ENCODE measurements at regions not wholly inside any gene's neighbourhood (a gene's known extent, or its start where the extent isn't known, plus 50 kb on each side); places are given as distances from the start of the nearest gene placed in this dataset.
A peak's percentile ranks its signal among the peaks of the same experiment; 100 is the strongest.

DNA sequence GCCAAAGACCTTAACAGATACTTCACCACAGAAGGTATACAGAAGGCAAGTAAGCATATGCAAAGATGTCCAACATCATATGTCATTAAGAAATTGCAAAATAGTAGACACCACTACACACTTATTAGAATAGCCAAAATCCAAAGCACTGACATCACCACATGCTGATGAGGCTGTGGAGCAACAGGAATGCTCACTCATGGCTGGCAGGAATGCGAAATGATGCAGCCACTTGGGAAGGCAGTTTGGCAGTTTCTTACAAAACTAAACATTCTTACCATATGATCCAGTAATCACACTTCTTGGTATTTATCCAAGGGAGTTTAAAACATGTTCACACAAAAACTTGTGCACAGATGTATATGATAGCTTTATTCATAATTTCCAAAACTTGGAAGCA, 261.2 kb upstream of the AJAP1 start:
- no peak for DNase-seq

DNA sequence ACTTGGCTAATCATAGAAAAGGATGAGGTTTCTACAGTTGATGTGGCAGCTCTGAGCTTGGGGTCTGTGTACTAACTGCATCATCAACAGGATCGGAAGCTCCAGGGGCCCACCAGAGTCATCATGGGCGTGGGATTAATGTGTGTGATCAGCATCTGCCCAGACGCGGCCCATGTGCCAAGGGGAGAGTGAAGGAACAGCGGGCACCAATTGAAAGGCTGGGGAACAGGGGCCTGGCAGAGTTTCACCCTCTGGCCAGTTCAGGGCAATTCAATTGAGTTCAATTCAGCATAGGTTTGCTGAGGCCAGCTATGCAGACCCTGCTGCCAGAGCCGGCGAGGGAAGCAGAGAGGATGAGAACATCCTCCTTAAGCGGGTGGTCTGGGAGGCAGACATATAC, 260.0 kb upstream of the AJAP1 start:
- DNase-seq, result no peak

DNA sequence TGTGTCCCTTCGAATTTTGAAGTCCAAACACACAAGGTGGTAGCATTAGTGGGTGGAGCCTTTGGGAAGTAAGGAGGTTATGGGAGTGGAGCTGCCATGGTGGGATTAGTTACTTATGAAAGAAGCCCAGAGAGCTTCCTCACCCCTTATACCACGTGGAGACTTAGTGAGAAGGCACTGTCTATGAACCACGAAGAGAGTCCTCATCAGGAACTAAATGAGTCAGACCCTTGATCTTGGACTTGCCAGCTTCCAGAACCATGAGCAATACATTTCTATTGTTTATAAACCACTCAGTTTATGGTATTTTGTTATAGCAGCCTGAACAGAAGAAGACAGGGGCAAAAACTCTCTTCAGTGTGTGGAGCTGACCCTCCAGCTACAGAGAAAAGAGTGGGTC, 259.3 kb upstream of the AJAP1 start:
- DNase-seq, result no peak

DNA sequence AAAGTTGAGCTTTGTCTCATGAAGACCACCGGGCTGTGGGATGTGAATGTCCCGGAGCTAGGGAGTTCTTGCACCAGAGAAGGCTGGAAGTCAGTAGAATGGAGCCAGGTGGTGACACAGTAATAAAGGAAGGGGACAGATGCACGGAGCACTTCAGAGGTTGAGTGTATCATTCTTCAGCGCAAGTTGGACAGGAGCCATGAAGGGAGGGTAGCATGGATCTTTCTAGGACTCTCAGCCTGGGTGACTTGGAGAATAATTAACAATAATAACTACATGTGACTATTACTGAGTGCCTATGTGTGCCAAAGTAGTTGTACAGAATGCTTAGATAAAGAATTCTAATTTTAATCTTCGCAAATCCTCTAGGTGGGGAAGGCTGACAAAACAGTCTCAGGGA, 258.7 kb upstream of the AJAP1 start:
- DNase-seq, result no peak

DNA sequence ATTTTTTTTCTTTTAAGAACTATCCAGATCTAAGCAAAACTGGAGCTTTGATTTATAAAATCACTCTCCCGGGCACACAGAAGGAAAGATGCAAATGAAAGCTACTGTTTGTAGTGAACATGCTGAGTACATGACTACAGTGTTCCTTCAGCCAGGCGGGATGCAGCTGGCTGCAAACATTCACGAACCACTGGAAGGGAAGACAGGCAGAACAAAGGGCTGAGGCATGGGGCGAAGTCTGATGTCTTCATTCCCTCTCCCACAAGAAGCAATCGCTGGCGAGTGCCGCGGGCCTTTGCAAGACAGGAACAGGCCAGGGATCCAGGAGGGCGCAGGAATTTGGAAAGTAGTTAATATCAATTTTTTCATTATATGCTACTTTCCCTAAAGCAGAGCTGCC, 257.9 kb upstream of the AJAP1 start:
- no peak for DNase-seq

DNA sequence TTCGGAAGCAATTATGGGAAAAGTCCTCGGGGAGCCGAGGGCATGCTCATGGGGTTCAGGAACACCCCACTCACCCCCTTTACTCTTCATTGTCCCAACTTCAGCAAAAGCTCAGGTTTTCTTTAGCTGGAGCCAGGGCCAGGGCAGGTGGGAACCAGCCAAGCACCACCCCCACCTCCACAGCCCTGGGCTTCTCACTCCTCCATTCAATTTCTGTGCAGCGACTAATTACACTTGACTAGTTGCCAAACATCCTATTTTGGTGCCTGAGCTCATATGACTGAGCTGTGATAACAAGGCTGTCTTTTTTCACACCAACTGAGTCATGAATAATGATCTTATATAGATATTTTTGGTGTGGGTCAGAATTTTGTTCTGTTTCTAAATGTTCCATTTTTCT, 257.2 kb upstream of the AJAP1 start:
- DNase-seq, result no peak

DNA sequence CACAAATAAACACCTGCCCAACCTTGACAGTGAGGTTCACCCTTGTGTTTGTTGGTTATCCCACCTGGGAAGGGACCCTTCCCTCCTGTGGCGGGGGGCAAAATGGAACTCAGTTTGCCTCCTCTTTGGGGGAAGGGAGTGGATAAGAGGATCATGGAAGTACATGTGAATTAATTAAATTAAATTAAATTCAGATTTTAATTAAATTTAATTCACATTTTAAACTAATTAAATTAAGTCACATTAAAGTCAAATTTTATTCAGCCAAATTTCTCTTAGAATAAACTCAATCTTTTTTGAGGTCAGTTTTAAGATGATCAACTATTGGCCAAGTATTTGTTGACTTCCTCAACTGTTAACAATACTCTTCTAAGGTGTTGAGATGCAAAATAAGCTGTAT, 252.4 kb upstream of the AJAP1 start:
- DNase-seq, result no peak

DNA sequence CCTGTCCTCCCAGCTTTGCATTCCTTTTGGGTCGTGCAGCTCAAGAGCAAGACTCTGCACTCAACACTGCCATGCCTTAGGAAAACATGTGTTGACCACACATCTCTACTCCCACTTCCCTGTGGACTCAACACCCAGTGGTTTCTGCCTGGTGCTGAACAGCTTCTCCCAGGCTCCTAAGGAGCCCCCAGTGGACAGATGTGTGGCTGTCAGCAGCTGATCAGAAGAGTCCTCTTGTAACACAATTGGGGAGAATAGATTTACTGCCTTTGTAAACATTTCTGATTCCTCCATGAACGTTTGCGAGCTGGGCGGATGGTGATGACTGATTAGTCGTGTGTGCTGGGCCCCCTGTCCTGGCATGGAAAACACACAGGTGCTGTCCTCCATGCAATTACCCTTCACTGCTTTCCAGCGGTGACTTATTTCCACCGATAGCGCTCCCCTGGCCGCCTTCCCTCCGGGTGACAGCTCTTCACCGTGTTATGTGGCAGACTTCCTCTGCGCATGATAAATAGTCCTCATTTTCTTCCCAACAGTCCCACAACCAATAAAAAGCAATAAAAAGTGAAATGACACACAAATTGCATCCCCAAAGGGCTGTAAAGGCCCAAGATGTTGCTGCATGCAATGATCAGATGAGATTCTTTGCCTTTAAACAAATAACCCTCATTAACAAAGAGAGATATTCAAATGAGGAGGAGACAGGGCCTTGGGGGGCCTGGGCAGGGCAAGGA, 249.4 kb upstream of the AJAP1 start:
- no peak for DNase-seq

DNA sequence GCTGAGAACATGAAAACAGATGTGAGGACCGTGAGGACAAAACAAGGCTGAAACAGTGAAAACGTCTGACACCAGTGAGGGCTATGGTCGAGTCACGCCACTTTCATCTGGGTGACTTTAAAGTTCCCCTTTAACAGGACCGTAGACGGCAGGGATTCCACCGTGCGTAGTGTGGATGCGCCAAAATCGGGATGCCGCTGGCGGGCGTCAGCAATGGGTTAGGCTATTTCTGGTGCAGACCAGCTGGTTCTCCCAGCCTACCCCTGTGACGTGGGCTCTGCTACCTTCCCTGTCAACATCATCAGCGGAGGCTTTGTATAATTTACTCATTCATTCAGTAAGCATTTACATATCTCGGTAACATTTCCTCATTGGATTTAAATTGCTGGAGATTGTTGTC, 246.6 kb upstream of the AJAP1 start:
- no peak for DNase-seq

DNA sequence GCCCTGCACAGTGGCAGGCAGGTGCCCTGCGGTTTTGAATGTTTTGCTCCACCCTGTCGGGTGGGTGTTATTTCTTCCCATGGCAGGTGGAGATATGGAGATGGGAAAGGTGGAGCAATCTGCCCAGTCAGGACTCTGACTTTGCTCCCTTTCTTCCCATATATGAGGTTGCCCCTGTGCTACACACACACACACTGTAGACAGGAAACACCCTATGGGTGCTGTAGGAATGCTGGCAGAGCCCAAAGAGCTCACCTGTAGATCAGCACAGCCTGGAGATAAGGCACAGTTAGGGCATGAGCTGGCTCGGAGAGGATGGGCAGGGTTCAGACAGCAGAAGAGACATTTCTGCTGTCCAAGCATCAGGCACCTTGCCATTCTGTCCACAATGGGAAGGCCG, 246.0 kb upstream of the AJAP1 start:
- no peak for DNase-seq

DNA sequence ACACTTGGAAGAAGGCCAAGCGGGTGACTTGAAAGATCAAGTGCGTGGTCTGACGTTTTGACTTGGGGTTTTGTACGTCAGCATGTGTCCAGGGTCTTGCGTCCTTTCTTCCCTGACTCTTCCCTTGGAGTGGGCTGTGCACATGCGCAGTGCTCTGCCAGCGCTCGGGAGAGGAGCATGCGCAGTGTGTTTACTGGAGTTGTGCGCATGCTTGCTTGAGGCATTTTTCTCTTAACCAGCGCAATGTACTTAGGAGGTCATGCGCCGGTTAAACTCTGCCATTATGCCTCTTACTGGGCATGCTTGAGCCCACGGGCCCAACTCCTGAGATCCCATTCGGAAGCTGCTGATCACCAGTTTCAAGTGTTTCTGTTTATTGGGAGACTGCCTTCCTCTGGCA, 242.5 kb upstream of the AJAP1 start:
- DNase-seq, result no peak

DNA sequence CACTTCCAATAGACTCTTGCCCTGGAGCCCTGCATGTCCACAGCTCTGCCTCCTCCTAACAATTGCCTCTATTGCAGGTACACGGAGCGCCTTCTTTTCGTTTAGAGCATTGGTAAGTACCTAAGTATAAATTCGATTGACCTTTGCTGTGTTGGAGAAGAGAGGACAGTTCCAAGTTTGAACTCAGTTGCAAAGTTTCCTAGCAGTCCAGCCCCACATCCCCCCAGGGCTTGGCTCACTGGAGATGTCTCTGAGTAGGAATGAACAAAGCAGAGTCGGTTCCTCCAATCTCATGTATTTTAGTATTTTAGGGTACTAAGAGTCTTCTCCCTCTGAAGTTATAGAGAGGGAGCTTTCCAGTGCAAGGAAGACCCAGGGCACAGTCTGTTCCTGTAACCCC, 238.9 kb upstream of the AJAP1 start:
- no peak for DNase-seq

DNA sequence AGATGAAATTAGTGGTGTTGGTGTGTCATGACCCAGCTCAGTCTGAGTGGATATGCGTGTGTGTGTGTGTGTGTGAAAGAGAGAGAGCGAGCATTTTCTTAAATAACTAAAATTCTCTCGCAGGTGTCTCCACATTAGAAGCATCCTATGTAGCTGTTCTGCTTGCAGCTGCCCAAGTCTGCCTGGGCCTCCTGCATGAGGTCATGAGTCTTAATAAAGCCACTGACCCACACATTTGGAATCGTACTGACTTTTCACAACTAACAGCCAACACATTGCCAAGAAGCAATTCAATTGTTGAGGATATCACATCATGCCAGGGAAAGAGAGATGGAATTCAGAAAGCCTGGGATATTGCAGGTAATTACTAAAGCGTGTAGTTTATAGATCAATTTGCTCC, 238.2 kb upstream of the AJAP1 start:
- DNase-seq, result no peak

DNA sequence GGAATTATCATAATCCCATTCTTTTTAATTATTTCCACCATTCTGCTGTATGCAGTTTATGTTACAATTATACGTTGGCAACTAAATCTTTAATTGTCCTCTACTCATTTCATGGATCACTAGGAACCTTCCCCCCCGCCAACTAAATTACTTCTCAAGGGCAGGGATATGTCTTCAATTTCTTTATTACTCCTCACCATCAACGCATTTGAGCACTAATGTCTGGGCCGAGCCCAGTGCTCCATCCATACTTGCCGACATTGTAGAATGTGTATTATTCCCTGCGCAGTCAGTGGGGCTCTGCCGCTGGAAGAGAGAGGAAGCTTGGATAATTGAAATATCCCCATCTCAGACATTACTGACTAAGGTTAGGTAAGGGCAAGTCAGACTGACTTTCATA, 236.4 kb upstream of the AJAP1 start:
- DNase-seq, result no peak

DNA sequence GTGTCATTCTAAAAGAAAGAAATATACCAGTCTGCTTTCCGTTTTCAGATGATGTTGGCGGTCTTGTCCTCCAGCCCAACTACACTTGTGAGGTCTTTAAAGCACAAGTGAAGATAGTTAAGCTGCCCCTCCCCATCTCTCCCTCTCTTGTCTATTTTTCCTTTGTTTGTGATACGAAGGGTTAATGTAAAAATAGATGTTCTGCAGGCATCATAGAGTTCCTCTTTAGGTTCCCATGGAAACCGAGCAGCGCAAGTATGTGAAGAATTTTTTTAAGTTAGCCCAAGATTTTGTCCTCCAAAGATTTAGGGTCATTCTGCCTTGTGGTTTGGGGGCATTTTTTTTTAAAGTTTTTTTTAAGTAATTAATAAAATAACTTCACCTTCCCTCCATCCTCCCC, 232.4 kb upstream of the AJAP1 start:
- no peak for DNase-seq

DNA sequence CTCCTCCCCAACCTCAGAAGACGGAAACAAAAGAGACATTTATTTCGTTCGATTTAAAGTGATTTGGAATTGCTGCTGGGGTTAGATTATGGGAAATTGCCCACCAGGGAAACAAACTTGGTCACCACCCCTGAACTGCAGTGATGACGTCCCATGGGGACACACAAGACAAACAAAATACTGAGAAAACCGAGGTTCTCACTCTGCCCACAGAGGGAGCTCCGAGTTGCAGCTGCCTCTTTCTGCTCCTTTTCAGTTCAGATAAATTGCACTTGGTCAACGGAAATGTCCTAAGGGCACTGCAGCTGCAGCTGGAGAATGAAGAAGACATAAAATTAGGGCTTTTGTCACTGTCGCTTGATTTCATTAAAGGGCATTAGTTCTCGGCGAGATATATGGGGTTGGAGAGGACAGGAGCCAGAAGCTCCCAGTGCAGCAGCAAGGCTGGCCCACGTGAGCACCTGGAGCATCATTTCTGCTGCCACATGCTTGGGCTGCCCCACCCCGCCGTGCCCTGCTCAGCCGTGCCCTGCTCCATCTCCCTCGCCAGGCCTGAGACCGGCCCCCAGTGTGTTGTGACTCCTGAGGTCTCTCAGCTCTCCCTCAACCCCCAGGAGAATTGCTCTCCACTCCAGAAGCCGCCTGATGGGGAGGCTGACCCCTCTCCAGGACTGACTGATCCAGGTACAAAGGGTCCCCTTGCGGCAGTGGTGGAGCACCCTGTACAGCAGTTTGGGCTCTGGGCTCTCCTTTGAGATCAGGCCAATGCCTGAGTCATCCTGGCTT, 231.7 kb upstream of the AJAP1 start:
- peak; percentile 17 for DNase-seq

DNA sequence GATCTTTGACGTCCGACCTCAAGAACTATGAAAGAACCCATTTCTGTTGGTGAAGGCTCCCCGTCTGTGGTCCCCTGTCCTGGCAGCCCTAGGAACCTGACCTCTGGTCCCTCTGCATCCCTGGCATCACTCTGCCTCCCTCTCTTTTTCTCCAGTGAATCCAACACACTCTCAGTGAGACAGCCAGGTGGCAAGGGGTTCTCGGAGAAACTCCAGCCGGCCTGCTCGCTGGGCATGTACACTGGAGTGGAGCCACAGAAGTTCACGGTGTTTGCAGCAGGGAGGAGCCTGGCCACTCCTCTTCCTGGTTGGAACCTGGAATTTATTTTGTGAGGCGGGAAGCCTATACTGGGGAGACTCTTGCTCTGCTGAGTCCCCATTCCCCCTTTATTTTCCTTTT, 230.2 kb upstream of the AJAP1 start:
- DNase-seq, result no peak

DNA sequence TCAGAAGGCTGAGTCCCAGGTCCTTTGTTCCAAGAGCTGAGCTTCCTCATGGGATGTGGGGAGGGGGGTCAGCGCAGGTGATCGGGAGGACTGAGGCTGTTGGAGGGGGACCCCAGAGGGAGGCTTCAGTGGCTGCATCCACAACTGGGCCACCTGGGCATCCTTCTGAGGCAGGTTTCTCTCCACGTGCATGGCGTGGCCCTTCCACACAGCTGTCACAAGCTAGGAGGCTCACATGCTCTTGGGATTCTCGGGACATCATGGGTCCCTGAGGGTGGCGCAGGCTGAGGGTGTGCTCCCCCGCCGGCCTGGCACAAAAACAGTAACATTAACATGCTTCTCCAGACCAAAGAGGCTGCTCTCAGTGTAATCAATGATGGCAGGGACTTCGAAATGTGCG, 229.6 kb upstream of the AJAP1 start:
- no peak for DNase-seq

DNA sequence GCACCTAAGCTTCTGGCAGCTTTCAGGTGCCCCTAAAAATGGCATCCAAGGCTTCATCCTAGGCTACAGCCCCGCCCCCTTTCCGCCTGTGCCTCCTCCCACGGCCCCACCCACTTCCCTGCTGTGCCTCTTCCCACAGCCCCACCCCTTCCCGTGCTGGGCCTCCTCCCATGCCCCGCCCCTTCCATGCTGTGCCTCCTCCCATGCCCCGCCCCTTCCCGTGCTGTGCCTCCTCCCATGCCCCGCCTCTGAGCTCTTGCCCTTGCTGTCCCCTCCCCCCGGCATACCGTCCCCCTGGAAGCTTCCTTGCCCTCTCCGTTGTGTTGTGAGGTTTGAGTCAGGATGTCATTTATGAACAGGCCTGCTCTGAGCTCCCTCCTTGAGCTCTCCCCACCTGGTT, 228.5 kb upstream of the AJAP1 start:
- no peak for DNase-seq

DNA sequence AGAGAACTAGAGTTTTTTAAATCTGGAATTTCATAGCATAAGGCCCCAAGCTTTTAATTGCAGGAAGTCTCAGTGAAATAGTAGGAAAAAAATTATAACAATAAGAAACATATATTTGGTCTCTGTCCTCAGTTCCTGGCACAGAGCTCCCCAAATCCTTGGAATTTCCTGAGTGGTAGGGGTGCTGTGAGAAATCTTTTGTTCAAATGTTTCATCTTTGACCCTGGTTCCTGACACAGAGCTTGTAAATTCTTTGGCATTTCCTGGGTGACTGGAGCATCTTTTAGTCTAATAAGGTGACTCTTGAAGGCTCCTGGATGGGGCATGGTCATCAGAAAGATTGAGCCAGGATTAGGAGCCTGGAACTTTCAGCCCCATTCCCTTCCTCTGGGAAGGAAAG, 225.7 kb upstream of the AJAP1 start:
- DNase-seq, result no peak

DNA sequence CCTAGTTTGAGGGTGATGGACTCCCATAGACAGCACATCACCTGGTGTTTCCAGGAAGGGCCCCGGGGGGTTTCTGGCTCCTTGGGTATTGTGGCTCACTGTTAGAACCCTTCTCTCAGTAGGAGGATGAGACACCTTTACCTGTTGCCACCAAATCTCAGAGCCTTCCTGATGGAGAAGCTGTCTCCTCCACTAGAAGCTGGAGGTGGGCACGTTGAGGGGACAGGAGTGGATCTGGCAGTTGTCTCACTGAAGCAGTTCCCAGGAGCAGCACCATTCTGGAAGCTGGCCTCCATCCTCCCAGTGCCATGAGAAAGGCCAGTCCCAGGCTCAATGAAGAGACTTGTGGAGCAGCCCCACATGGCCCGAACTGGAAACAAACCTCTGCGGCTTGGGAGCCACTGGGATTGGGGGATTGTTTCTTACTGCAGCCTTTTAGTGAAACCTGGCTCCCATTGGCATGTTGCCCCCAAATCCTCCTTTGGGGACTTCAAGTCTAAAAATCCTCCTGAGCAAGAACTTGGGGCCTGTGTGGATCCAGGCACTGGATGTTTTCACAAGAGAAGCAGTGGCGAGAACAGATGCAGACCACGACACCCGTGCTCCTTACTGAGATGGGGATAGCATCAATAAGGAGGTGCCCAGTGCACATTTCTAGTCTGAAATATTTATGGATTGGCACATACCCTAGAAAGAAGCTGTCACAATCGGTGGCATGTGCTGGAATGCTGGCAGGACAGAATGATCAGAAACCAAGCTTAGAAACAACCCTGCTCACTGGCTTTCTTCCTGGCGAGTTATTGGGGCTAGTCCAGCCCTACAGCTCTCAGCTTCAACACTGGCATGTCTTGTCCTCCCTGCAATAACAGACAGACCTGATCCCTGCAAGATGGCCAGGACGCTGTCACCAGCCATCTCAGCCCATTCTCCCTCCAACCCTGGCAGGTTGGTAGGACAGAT, 223.7 kb upstream of the AJAP1 start:
- no peak for DNase-seq

DNA sequence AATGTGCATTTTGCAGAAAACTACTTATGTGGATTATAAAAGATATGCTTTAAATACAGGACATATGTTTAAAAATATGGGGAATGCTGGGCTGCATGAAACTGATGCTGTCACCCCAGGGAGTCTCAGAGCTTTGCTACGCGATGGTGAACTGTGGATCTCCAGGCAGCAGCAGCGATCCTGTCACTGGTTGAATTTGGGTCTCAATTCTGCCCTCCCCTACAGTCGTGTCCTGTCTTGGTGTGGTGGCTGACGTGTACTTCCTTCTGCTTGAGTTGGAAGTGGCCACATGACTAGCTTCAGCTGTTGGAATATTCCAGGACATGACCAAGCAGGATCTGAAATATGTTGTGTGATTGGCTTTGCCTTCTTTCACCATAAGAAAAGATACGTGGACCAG, 222.9 kb upstream of the AJAP1 start:
- DNase-seq, result no peak

DNA sequence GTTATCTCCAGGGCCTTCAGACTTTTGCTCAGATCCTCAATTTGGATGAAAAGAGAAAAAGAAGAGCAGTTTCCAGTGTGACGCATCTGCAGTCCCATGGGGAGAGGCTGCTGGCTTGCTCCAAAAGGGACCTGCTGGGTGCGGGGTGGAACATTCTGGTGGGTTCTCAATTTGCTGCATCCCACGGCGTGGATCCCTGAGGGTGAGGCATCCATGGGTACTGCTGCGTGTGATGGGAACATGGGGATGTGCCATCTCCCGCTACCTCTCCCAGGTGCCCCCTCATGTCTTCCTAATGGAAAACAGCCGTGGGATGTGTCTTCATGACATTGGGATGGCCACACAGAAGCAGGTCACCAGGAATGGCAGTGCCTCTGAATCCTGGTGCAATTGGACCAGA, 221.3 kb upstream of the AJAP1 start:
- no peak for DNase-seq

Measured in right kidney (tissue), 1 donor.